HL-60 (cell line): ENCODE measurements at regions not wholly inside any gene's neighbourhood (a gene's known extent, or its start where the extent isn't known, plus 50 kb on each side); places are given as distances from the start of the nearest gene placed in this dataset.

Experiments
- CTCF ChIP-seq: IDR thresholded peaks from one replicate; pipeline ENCODE4 v1.5.1; 2011; ENCODE audit warnings: low read length, control low read depth, inconsistent platforms; ENCODE audit not compliant: insufficient read depth
- GABPA ChIP-seq: IDR thresholded peaks from 2 replicates; pipeline ENCODE4 v1.6.1; 2012; ENCODE audit warnings: low read depth
- POLR2AphosphoS5 ChIP-seq: IDR thresholded peaks from 2 replicates; pipeline ENCODE4 v1.6.1; 2012; ENCODE audit warnings: low read depth
- REST ChIP-seq: IDR thresholded peaks from 2 replicates; pipeline ENCODE4 v1.6.1; 2012; ENCODE audit warnings: low read depth; ENCODE audit not compliant: insufficient replicate concordance
- SPI1 ChIP-seq: IDR thresholded peaks from 2 replicates; pipeline ENCODE4 v1.6.1; 2012; ENCODE audit warnings: low read depth, mild to moderate bottlenecking, borderline replicate concordance

DNA sequence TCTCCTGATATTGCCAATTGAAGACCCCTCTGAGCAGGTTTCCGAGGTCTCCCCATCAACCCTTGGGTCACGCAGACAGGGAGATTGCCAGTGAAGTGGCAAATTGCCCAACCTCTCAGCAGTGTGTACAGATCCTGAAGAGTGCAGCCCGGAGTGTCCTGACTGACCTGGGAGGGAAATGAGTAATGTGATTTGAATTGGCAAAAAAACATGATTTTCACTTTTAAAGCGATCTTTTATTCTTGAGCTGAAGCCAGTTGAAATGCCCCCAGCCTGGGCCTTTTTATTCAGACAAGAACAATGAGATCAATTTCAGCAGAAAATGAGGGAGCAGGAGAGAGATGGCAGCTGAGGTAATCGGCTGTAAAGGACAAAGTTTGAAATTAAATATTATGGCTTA is 401.8 kb downstream of the RAPGEF2 start:
- no peak for TF ChIP-seq CTCF
- no peak for TF ChIP-seq POLR2AphosphoS5
- TF ChIP-seq SPI1 = no peak
- no peak for TF ChIP-seq REST
- no peak for TF ChIP-seq GABPA
